IMR-90 (cell line): ENCODE measurements at regions not wholly inside any gene's neighbourhood (a gene's known extent, or its start where the extent isn't known, plus 50 kb on each side); places are given as distances from the start of the nearest gene placed in this dataset.

ENCODE experiments used
- ATAC-seq: fragments of 200-7000 bp; cut with Tn5 transposase; 2 replicates; pipeline ENCODE4 v1.9.1; 2020; ENCODE audit warnings: low read depth, mild to moderate bottlenecking, moderate library complexity
- BruUV-seq: library from RNA; stranded (reverse); fragments of 400-500 nt; replicated peaks from 2 replicates; lab custom pipeline; 2021; lab: Mats Ljungman, UMichigan
- CTCF ChIA-PET: fragments of 300-600 bp; formaldehyde crosslinking; extraction: SDS; loops from one replicate; lab custom pipeline; 2021; ENCODE audit warnings: antibody characterized with exemption; lab: Yijun Ruan, JAX
- POLR2A ChIA-PET: fragments of 300-600 bp; sonication (Branson Sonifier 250); formaldehyde crosslinking; loops from one replicate; lab custom pipeline; 2022; ENCODE audit warnings: antibody characterized with exemption; ENCODE audit not compliant: unreplicated experiment; lab: Charles Lee
- DNase-seq: peaks from one replicate; pipeline ENCODE4 v3.0.0; 2013
- H2AFZ ChIP-seq: replicated peaks from 2 replicates; pipeline ENCODE3; 2013; ENCODE audit warnings: low read length, mild to moderate bottlenecking; ENCODE audit not compliant: poor library complexity
- H2AK5ac ChIP-seq: 2 replicates; pipeline ENCODE4 v1.6.1; 2013; ENCODE audit warnings: low read depth, low read length, inconsistent platforms
- H2AK9ac ChIP-seq: replicated peaks from 2 replicates; pipeline ENCODE3; 2013; ENCODE audit warnings: mild to moderate bottlenecking, low read depth, low read length, moderate library complexity; ENCODE audit not compliant: poor library complexity
- H2BK120ac ChIP-seq: 2 replicates; pipeline ENCODE4 v1.6.1; 2013; ENCODE audit warnings: low read depth, low read length, inconsistent platforms
- H2BK15ac ChIP-seq: 3 replicates; pipeline ENCODE4 v1.6.1; 2013; ENCODE audit warnings: low read depth, low read length, inconsistent platforms
- H2BK20ac ChIP-seq: 2 replicates; pipeline ENCODE4 v1.6.1; 2013; ENCODE audit warnings: low read depth, mild to moderate bottlenecking, inconsistent platforms, low read length, moderate library complexity
- H2BK5ac ChIP-seq: 2 replicates; pipeline ENCODE4 v1.6.1; 2013; ENCODE audit warnings: mild to moderate bottlenecking, low read depth, low read length, inconsistent platforms; ENCODE audit not compliant: poor library complexity, severe bottlenecking
- H3K14ac ChIP-seq: replicated peaks from 2 replicates; pipeline ENCODE4 v1.6.1; 2013; ENCODE audit warnings: low read depth, low read length, inconsistent platforms
- H3K18ac ChIP-seq: 2 replicates; pipeline ENCODE4 v1.6.1; 2013; ENCODE audit warnings: low read depth, low read length, control low read depth
- H3K23ac ChIP-seq: 2 replicates; pipeline ENCODE4 v1.6.1; 2013; ENCODE audit warnings: low read depth, low read length, inconsistent platforms
- H3K27ac ChIP-seq: 2 replicates; pipeline ENCODE4 v1.5.1; 2013; ENCODE audit warnings: mild to moderate bottlenecking, control low read depth, low read length; ENCODE audit not compliant: insufficient read depth
- H3K27me3 ChIP-seq: 2 replicates; pipeline ENCODE4 v1.6.1; 2013; ENCODE audit warnings: low read length; ENCODE audit not compliant: control insufficient read depth, insufficient read depth
- H3K36me3 ChIP-seq: 2 replicates; pipeline ENCODE4 v1.6.1; 2013; ENCODE audit warnings: low read length, mixed read lengths; ENCODE audit not compliant: control insufficient read depth, insufficient read depth
- H3K4ac ChIP-seq: 2 replicates; pipeline ENCODE4 v1.6.1; 2013; ENCODE audit warnings: low read depth, low read length, inconsistent platforms
- H3K4me1 ChIP-seq: 2 replicates; pipeline ENCODE4 v1.6.1; 2013; ENCODE audit warnings: low read length, mixed read lengths; ENCODE audit not compliant: control insufficient read depth, insufficient read depth
- H3K4me2 ChIP-seq: 2 replicates; pipeline ENCODE4 v1.6.1; 2013; ENCODE audit warnings: low read depth, mild to moderate bottlenecking, control low read depth, low read length, moderate library complexity
- H3K4me3 ChIP-seq: 2 replicates; pipeline ENCODE4 v1.5.1; 2013; ENCODE audit warnings: low read depth, mild to moderate bottlenecking, control low read depth, low read length, moderate library complexity; ENCODE audit not compliant: insufficient read depth
- H3K56ac ChIP-seq: 2 replicates; pipeline ENCODE4 v1.6.1; 2013; ENCODE audit warnings: low read length, inconsistent platforms; ENCODE audit not compliant: insufficient read depth; ENCODE audit errors: extremely low read depth
- H3K79me1 ChIP-seq, 2 experiments: 2 replicates each; pipeline ENCODE4 v1.6.1; 2013; ENCODE audit warnings: low read length in 2 of 2, inconsistent platforms in 1 of 2, low read depth in 1 of 2
- H3K9ac ChIP-seq: 2 replicates; pipeline ENCODE4 v1.6.1; 2013; ENCODE audit warnings: low read depth, low read length, control low read depth
- H3K9me1 ChIP-seq: 2 replicates; pipeline ENCODE4 v1.6.1; 2013; ENCODE audit warnings: low read length, inconsistent platforms; ENCODE audit not compliant: insufficient read depth
- H3K9me3 ChIP-seq: 2 replicates; pipeline ENCODE4 v1.6.1; 2013; ENCODE audit warnings: low read length; ENCODE audit not compliant: control insufficient read depth, insufficient read depth
- H4K20me1 ChIP-seq: 2 replicates; pipeline ENCODE4 v1.6.1; 2013; ENCODE audit warnings: low read length, inconsistent platforms; ENCODE audit not compliant: insufficient read depth
- H4K5ac ChIP-seq: 2 replicates; pipeline ENCODE4 v1.6.1; 2013; ENCODE audit warnings: mild to moderate bottlenecking, low read depth, low read length, control low read depth
- H4K8ac ChIP-seq, 2 experiments: 2 replicates each; pipeline ENCODE4 v1.6.1; 2013; ENCODE audit warnings: low read depth in 2 of 2, low read length in 2 of 2, control low read depth in 1 of 2, inconsistent platforms in 1 of 2
- H4K91ac ChIP-seq: 2 replicates; pipeline ENCODE4 v1.6.1; 2013; ENCODE audit warnings: low read depth, low read length, inconsistent platforms; ENCODE audit not compliant: insufficient read depth
- BHLHE40 ChIP-seq: fragments of 150-350 bp; IDR thresholded peaks from 2 replicates; pipeline ENCODE4 v1.6.1; 2016; ENCODE audit warnings: mild to moderate bottlenecking, low read depth, low read length
- CHD1 ChIP-seq: IDR thresholded peaks from 2 replicates; pipeline ENCODE4 v1.6.1; 2012; ENCODE audit warnings: low read depth, low read length, improper control_type of control experiment
- ELK1 ChIP-seq: fragments of 150-350 bp; IDR thresholded peaks from 2 replicates; pipeline ENCODE4 v1.6.1; 2016; ENCODE audit warnings: low read depth, mild to moderate bottlenecking, low read length, moderate library complexity, borderline replicate concordance
- FOS ChIP-seq: fragments of 150-350 bp; IDR thresholded peaks from 2 replicates; pipeline ENCODE4 v1.6.1; 2016; ENCODE audit warnings: low read depth, low read length
- MXI1 ChIP-seq: IDR thresholded peaks from 2 replicates; pipeline ENCODE4 v1.6.1; 2012; ENCODE audit warnings: low read depth, mild to moderate bottlenecking, low read length, moderate library complexity, borderline replicate concordance
- NFE2L2 ChIP-seq: fragments of 150-350 bp; IDR thresholded peaks from 2 replicates; pipeline ENCODE4 v1.6.1; 2016; ENCODE audit warnings: low read depth, mild to moderate bottlenecking, low read length
- RCOR1 ChIP-seq: IDR thresholded peaks from 2 replicates; pipeline ENCODE4 v1.6.1; 2012; ENCODE audit warnings: mild to moderate bottlenecking, low read length, improper control_type of control experiment; ENCODE audit not compliant: insufficient replicate concordance
- RFX5 ChIP-seq: IDR thresholded peaks from 2 replicates; pipeline ENCODE4 v1.8.0; 2012; ENCODE audit warnings: low read depth, mild to moderate bottlenecking, low read length, moderate library complexity
- SMC3 ChIP-seq: fragments of 150-350 bp; IDR thresholded peaks from 2 replicates; pipeline ENCODE4 v1.6.1; 2016; ENCODE audit warnings: low read depth, mild to moderate bottlenecking, antibody characterized with exemption, low read length, moderate library complexity
- WGBS, 2 experiments: methylation state at CpG; one replicate each; pipeline versions ENCODE4 v1.1.5 to v1.1.7; 2013; ENCODE audit warnings: missing lambda C conversion rate in 2 of 2; ENCODE audit not compliant: insufficient read length in 1 of 2; ENCODE audit errors: extremely low coverage in 2 of 2; 5-methylcytosine and 5-hydroxymethylcytosine counted together
- dilution Hi-C: fragments of 300-500 bp; cut with HindIII; formaldehyde crosslinking; loops from one replicate; pipeline ENCODE4 v1.14.3; 2018; ENCODE audit warnings: low sequenced_read_pairs; ENCODE audit not compliant: unreplicated experiment
- in situ Hi-C: fragments of 300-500 bp; cut with MboI; formaldehyde crosslinking; loops from 3 replicates; pipeline ENCODE4 v1.14.3; 2019; ENCODE audit warnings: low sequenced_read_pairs, inconsistent platforms, mixed read lengths
- intact Hi-C: fragments of 100-400 bp; cut with micrococcal nuclease; formaldehyde crosslinking; loops from 2 replicates; pipeline ENCODE4 v1.10.0; 2022
- TF ChIP-seq, protein P1 (sequence below): fragments of 150-350 bp; IDR thresholded peaks from 2 replicates; pipeline ENCODE4 v1.6.1; 2017; ENCODE audit warnings: mild to moderate bottlenecking, antibody characterized with exemption, low read length, low read depth
- TF ChIP-seq, protein P2 (sequence below): conservative IDR thresholded peaks from 2 replicates; pipeline ENCODE4 v1.5.1; 2012; ENCODE audit warnings: mild to moderate bottlenecking, low read depth, low read length, improper control_type of control experiment

GRCh38 chr6:14328163-14328562 lies 210.6 kb downstream of the CD83 start:
- Histone ChIP-seq H3K56ac (no peak overlapping the region), H3K4me1 (no peaks in the 10 kb centered on the region; the same call in 1 of the 2 replicates), H2AK9ac (no peak overlapping the region), H2BK5ac (no peak overlapping the region), H3K14ac (no peak overlapping the region), H3K9ac (no peak overlapping the region), H3K4ac (no peak overlapping the region), H3K9me3 (peaks cover 2% of the 10 kb centered on the region; the same call in 1 of the 2 replicates), H3K9me1 (no peaks in the 10 kb centered on the region), H4K5ac (no peak overlapping the region), H3K27ac (no peak overlapping the region), H4K91ac (no peak overlapping the region), H3K79me1 (no peaks in the 10 kb centered on the region), H3K27me3 (peaks cover 4% of the 10 kb centered on the region), H4K8ac (no peak overlapping the region), H2BK15ac (no peak overlapping the region), H2BK20ac (no peak overlapping the region), H3K23ac (no peak overlapping the region), H3K4me2 (no peak overlapping the region), H2BK120ac (no peak overlapping the region), H3K18ac (no peak overlapping the region), H2AK5ac (no peak overlapping the region), H3K4me3 (no peak overlapping the region), H2AFZ (no peak overlapping the region), H3K36me3 (no peaks in the 10 kb centered on the region), H4K20me1 (no peaks in the 10 kb centered on the region)
- ChIA-PET CTCF (no interaction called here), POLR2A (no interaction called here)
- intact Hi-C loops (no loop called here), in situ Hi-C loops (no loop called here), dilution Hi-C loops (no loop called here)
- TF ChIP-seq MXI1: no peak
- no peak for TF ChIP-seq RFX5
- TF ChIP-seq, protein P1, sequence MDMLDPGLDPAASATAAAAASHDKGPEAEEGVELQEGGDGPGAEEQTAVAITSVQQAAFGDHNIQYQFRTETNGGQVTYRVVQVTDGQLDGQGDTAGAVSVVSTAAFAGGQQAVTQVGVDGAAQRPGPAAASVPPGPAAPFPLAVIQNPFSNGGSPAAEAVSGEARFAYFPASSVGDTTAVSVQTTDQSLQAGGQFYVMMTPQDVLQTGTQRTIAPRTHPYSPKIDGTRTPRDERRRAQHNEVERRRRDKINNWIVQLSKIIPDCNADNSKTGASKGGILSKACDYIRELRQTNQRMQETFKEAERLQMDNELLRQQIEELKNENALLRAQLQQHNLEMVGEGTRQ: no peak
- TF ChIP-seq BHLHE40: no peak
- no peak for TF ChIP-seq FOS
- no peak for TF ChIP-seq CHD1
- no peak for TF ChIP-seq NFE2L2
- TF ChIP-seq SMC3: no peak
- TF ChIP-seq, protein P2, sequence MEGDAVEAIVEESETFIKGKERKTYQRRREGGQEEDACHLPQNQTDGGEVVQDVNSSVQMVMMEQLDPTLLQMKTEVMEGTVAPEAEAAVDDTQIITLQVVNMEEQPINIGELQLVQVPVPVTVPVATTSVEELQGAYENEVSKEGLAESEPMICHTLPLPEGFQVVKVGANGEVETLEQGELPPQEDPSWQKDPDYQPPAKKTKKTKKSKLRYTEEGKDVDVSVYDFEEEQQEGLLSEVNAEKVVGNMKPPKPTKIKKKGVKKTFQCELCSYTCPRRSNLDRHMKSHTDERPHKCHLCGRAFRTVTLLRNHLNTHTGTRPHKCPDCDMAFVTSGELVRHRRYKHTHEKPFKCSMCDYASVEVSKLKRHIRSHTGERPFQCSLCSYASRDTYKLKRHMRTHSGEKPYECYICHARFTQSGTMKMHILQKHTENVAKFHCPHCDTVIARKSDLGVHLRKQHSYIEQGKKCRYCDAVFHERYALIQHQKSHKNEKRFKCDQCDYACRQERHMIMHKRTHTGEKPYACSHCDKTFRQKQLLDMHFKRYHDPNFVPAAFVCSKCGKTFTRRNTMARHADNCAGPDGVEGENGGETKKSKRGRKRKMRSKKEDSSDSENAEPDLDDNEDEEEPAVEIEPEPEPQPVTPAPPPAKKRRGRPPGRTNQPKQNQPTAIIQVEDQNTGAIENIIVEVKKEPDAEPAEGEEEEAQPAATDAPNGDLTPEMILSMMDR: no peak
- TF ChIP-seq RCOR1: no peak
- TF ChIP-seq ELK1: no peak
- ATAC-seq: no peak
- WGBS, 2 experiments: no CpG with 5 or more reads among the region's 9 CpGs
- DNase-seq: no peak
- no TSS peak for BruUV-seq
